ENCODE measurements at regions not wholly inside any gene's neighbourhood (a gene's known extent, or its start where the extent isn't known, plus 50 kb on each side); places are given as distances from the start of the nearest gene placed in this dataset.

GRCh38 chr10:6915307-6915706 is 335.2 kb upstream of the PRKCQ start:
- no CpG with 5 or more reads among the region's 3 CpGs for WGBS, 2 donors (ENCODE audit: extremely low coverage in 2 of 2, insufficient read length in 2 of 2, insufficient replicate concordance in 1 of 2)
- DNase-seq (ENCODE audit: low spot score) = no peak

GRCh38 chr10:6912929-6913328 is 332.9 kb upstream of the PRKCQ start:
- no peak overlapping the region for H3K9ac ChIP-seq (ENCODE audit: low read depth, low read length, poor library complexity)
- no peaks in the 10 kb centered on the region for H3K4me1 ChIP-seq (ENCODE audit: control insufficient read depth in 2 of 2, insufficient read depth in 1 of 2, low read depth in 1 of 2, low read length in 2 of 2)
- H3K36me3 ChIP-seq (replicated peaks in 1 of 2; ENCODE audit: control insufficient read depth in 2 of 2, insufficient read depth in 2 of 2, low read length in 2 of 2) = no peaks in the 10 kb centered on the region
- peaks cover 0 to 3% (median 0%) of the 10 kb centered on the region in 3 experiments for H3K27me3 ChIP-seq (ENCODE audit: control insufficient read depth in 3 of 3, insufficient read depth in 3 of 3, low read depth in 1 of 3, low read length in 3 of 3)
- H2BK15ac ChIP-seq (ENCODE audit: low read length) = no peak overlapping the region
- DNase-seq (ENCODE audit: low spot score) = no peak
- H2AK5ac ChIP-seq (ENCODE audit: low read depth, low read length) = no peak overlapping the region
- H3K4me2 ChIP-seq (ENCODE audit: insufficient read depth, low read length, poor library complexity, severe bottlenecking) = no peak overlapping the region
- no peak overlapping the region for H3K23ac ChIP-seq (ENCODE audit: low read depth, low read length, poor library complexity)
- no peak overlapping the region for H3K27ac ChIP-seq (replicated peaks; ENCODE audit: low read length)
- WGBS, 2 donors (ENCODE audit: extremely low coverage in 2 of 2, insufficient read length in 2 of 2, insufficient replicate concordance in 1 of 2) = no CpG with 5 or more reads among the region's 2 CpGs
- no peak overlapping the region for H2BK5ac ChIP-seq (ENCODE audit: low read length)
- H3K9me3 ChIP-seq (replicated peaks in 1 of 2; ENCODE audit: control insufficient read depth in 2 of 2, insufficient read depth in 1 of 2, low read depth in 1 of 2, low read length in 2 of 2) = no peaks in the 10 kb centered on the region
- no peak overlapping the region for H3K4ac ChIP-seq (ENCODE audit: low read length)
- no peak overlapping the region for H3K14ac ChIP-seq (ENCODE audit: low read length)
- H3K18ac ChIP-seq (ENCODE audit: low read length) = no peak overlapping the region
- no peak overlapping the region for H4K8ac ChIP-seq (ENCODE audit: low read depth, low read length)
- H2BK120ac ChIP-seq (ENCODE audit: low read depth, low read length) = no peak overlapping the region
- no peak overlapping the region for H2AFZ ChIP-seq (ENCODE audit: low read length)
- H4K91ac ChIP-seq (ENCODE audit: low read depth, low read length, poor library complexity) = no peak overlapping the region
- H2BK12ac ChIP-seq (ENCODE audit: low read length) = no peak overlapping the region
- no peaks in the 10 kb centered on the region for H3K79me1 ChIP-seq (ENCODE audit: low read depth, low read length)
- no peak overlapping the region for H3K4me3 ChIP-seq (ENCODE audit: low read length in 2 of 2)

More at GRCh38 chr10:6915307-6915706, 335.2 kb upstream of the PRKCQ start:
- Histone ChIP-seq H3K18ac (ENCODE audit: low read length) (no peak overlapping the region), H2BK5ac (ENCODE audit: low read length) (no peak overlapping the region), H3K9me3 (replicated peaks in 1 of 2; ENCODE audit: control insufficient read depth in 2 of 2, insufficient read depth in 1 of 2, low read depth in 1 of 2, low read length in 2 of 2) (no peaks in the 10 kb centered on the region), H2BK120ac (ENCODE audit: low read depth, low read length) (no peak overlapping the region), H4K8ac (ENCODE audit: low read depth, low read length) (no peak overlapping the region), H3K14ac (ENCODE audit: low read length) (no peak overlapping the region), H3K4me2 (ENCODE audit: insufficient read depth, low read length, poor library complexity, severe bottlenecking) (no peak overlapping the region), H2BK15ac (ENCODE audit: low read length) (no peak overlapping the region), H2BK12ac (ENCODE audit: low read length) (no peak overlapping the region), H3K27ac (replicated peaks; ENCODE audit: low read length) (no peak overlapping the region), H3K4me3 (ENCODE audit: low read length in 2 of 2) (no peak overlapping the region), H3K4me1 (ENCODE audit: control insufficient read depth in 2 of 2, insufficient read depth in 1 of 2, low read depth in 1 of 2, low read length in 2 of 2) (no peaks in the 10 kb centered on the region), H4K91ac (ENCODE audit: low read depth, low read length, poor library complexity) (no peak overlapping the region), H3K23ac (ENCODE audit: low read depth, low read length, poor library complexity) (no peak overlapping the region), H3K79me1 (ENCODE audit: low read depth, low read length) (no peaks in the 10 kb centered on the region), H2AFZ (ENCODE audit: low read length) (no peak overlapping the region), H3K4ac (ENCODE audit: low read length) (no peak overlapping the region), H3K9ac (ENCODE audit: low read depth, low read length, poor library complexity) (no peak overlapping the region), H2AK5ac (ENCODE audit: low read depth, low read length) (no peak overlapping the region), H3K27me3 (ENCODE audit: control insufficient read depth in 3 of 3, insufficient read depth in 3 of 3, low read depth in 1 of 3, low read length in 3 of 3) (peaks cover 0 to 3% (median 0%) of the 10 kb centered on the region in 3 experiments), H3K36me3 (replicated peaks in 1 of 2; ENCODE audit: control insufficient read depth in 2 of 2, insufficient read depth in 2 of 2, low read length in 2 of 2) (no peaks in the 10 kb centered on the region)

GRCh38 chr10:6912424-6912823 is 332.3 kb upstream of the PRKCQ start:
- Histone ChIP-seq H3K9ac (ENCODE audit: low read depth, low read length, poor library complexity) (no peak overlapping the region), H3K27me3 (ENCODE audit: control insufficient read depth in 3 of 3, insufficient read depth in 3 of 3, low read depth in 1 of 3, low read length in 3 of 3) (peaks cover 0 to 3% (median 0%) of the 10 kb centered on the region in 3 experiments), H3K18ac (ENCODE audit: low read length) (no peak overlapping the region), H4K91ac (ENCODE audit: low read depth, low read length, poor library complexity) (no peak overlapping the region), H3K4me1 (ENCODE audit: control insufficient read depth in 2 of 2, insufficient read depth in 1 of 2, low read depth in 1 of 2, low read length in 2 of 2) (no peaks in the 10 kb centered on the region), H2BK5ac (ENCODE audit: low read length) (no peak overlapping the region), H3K27ac (replicated peaks; ENCODE audit: low read length) (no peak overlapping the region), H3K14ac (ENCODE audit: low read length) (no peak overlapping the region), H4K8ac (ENCODE audit: low read depth, low read length) (no peak overlapping the region), H2BK15ac (ENCODE audit: low read length) (no peak overlapping the region), H2AFZ (ENCODE audit: low read length) (no peak overlapping the region), H3K4ac (ENCODE audit: low read length) (no peak overlapping the region), H2AK5ac (ENCODE audit: low read depth, low read length) (no peak overlapping the region), H3K79me1 (ENCODE audit: low read depth, low read length) (no peaks in the 10 kb centered on the region), H3K4me3 (ENCODE audit: low read length in 2 of 2) (no peak overlapping the region), H3K36me3 (replicated peaks in 1 of 2; ENCODE audit: control insufficient read depth in 2 of 2, insufficient read depth in 2 of 2, low read length in 2 of 2) (no peaks in the 10 kb centered on the region), H2BK12ac (ENCODE audit: low read length) (no peak overlapping the region), H3K9me3 (replicated peaks in 1 of 2; ENCODE audit: control insufficient read depth in 2 of 2, insufficient read depth in 1 of 2, low read depth in 1 of 2, low read length in 2 of 2) (peaks cover 0 to 2% of the 10 kb centered on the region in 2 donors), H2BK120ac (ENCODE audit: low read depth, low read length) (no peak overlapping the region), H3K4me2 (ENCODE audit: insufficient read depth, low read length, poor library complexity, severe bottlenecking) (no peak overlapping the region), H3K23ac (ENCODE audit: low read depth, low read length, poor library complexity) (no peak overlapping the region)
- no peak for DNase-seq (ENCODE audit: low spot score)
- WGBS, 2 donors (ENCODE audit: extremely low coverage in 2 of 2, insufficient read length in 2 of 2, insufficient replicate concordance in 1 of 2) = no CpG with 5 or more reads among the region's 5 CpGs

- Histone ChIP-seq H4K8ac (ENCODE audit: low read depth, low read length) (no peak overlapping the region), H2AFZ (ENCODE audit: low read length) (no peak overlapping the region), H3K9ac (ENCODE audit: low read depth, low read length, poor library complexity) (no peak overlapping the region), H3K4me1 (ENCODE audit: control insufficient read depth in 2 of 2, insufficient read depth in 1 of 2, low read depth in 1 of 2, low read length in 2 of 2) (no peaks in the 10 kb centered on the region), H3K9me3 (replicated peaks in 1 of 2; ENCODE audit: control insufficient read depth in 2 of 2, insufficient read depth in 1 of 2, low read depth in 1 of 2, low read length in 2 of 2) (peaks cover 0 to 2% of the 10 kb centered on the region in 2 donors), H3K23ac (ENCODE audit: low read depth, low read length, poor library complexity) (no peak overlapping the region), H2BK15ac (ENCODE audit: low read length) (no peak overlapping the region), H3K27me3 (ENCODE audit: control insufficient read depth in 3 of 3, insufficient read depth in 3 of 3, low read depth in 1 of 3, low read length in 3 of 3) (peaks cover 0 to 3% (median 0%) of the 10 kb centered on the region in 3 experiments), H3K36me3 (replicated peaks in 1 of 2; ENCODE audit: control insufficient read depth in 2 of 2, insufficient read depth in 2 of 2, low read length in 2 of 2) (no peaks in the 10 kb centered on the region), H4K91ac (ENCODE audit: low read depth, low read length, poor library complexity) (no peak overlapping the region), H3K14ac (ENCODE audit: low read length) (no peak overlapping the region), H2BK120ac (ENCODE audit: low read depth, low read length) (no peak overlapping the region), H3K4me3 (ENCODE audit: low read length in 2 of 2) (no peak overlapping the region), H3K4me2 (ENCODE audit: insufficient read depth, low read length, poor library complexity, severe bottlenecking) (no peak overlapping the region), H3K27ac (replicated peaks; ENCODE audit: low read length) (no peak overlapping the region), H3K18ac (ENCODE audit: low read length) (no peak overlapping the region), H2AK5ac (ENCODE audit: low read depth, low read length) (no peak overlapping the region), H2BK12ac (ENCODE audit: low read length) (no peak overlapping the region), H3K79me1 (ENCODE audit: low read depth, low read length) (no peaks in the 10 kb centered on the region), H3K4ac (ENCODE audit: low read length) (no peak overlapping the region), H2BK5ac (ENCODE audit: low read length) (no peak overlapping the region)
- DNase-seq (ENCODE audit: low spot score) = no peak
- no CpG with 5 or more reads among the region's 2 CpGs for WGBS, 2 donors (ENCODE audit: extremely low coverage in 2 of 2, insufficient read length in 2 of 2, insufficient replicate concordance in 1 of 2)
These were observed 331.9 kb upstream of the PRKCQ start for GRCh38 chr10:6912021-6912420.

Data from neuronal stem cell (in vitro differentiated cells).